HG02852 (cell line): ENCODE measurements at regions not wholly inside any gene's neighbourhood (a gene's known extent, or its start where the extent isn't known, plus 50 kb on each side); places are given as distances from the start of the nearest gene placed in this dataset.

Source experiments
- ATAC-seq: cut with Tn5 transposase; IDR thresholded peaks from one replicate; pipeline ENCODE4 v1.9.1; 2021; ENCODE audit warnings: mild to moderate bottlenecking, moderate library complexity; ENCODE audit not compliant: unreplicated experiment

GRCh38 chr4:126779436-126780166 lies 853.2 kb upstream of the INTU start:
- ATAC-seq = no peak

GRCh38 chr4:126783191-126783590 lies 849.6 kb upstream of the INTU start:
- ATAC-seq = no peak

GRCh38 chr4:126784966-126785580 lies 847.7 kb upstream of the INTU start:
- no peak for ATAC-seq

GRCh38 chr4:126790633-126791032 lies 842.1 kb upstream of the INTU start:
- no peak for ATAC-seq

- ATAC-seq = no peak
Measured at GRCh38 chr4:126794363-126794762, 838.4 kb upstream of the INTU start.

- no peak for ATAC-seq
Measured at GRCh38 chr4:126798214-126798613, 834.5 kb upstream of the INTU start.

- no peak for ATAC-seq
Measured at GRCh38 chr4:126799416-126799815, 833.3 kb upstream of the INTU start.

- ATAC-seq = no peak
Measured at GRCh38 chr4:126799971-126800574, 832.7 kb upstream of the INTU start.

- no peak for ATAC-seq
Measured at GRCh38 chr4:126800575-126801141, 832.1 kb upstream of the INTU start.

- ATAC-seq = no peak
Measured at GRCh38 chr4:126807132-126807531, 825.6 kb upstream of the INTU start.

- ATAC-seq = no peak
Measured at GRCh38 chr4:126812076-126812475, 820.7 kb upstream of the INTU start.

- no peak for ATAC-seq
Measured at GRCh38 chr4:126820631-126821030, 812.1 kb upstream of the INTU start.

- no peak for ATAC-seq
Measured at GRCh38 chr4:126821152-126821551, 811.6 kb upstream of the INTU start.

GRCh38 chr4:126825083-126825482 lies 807.7 kb upstream of the INTU start:
- no peak for ATAC-seq

- no peak for ATAC-seq
Measured at GRCh38 chr4:126827669-126828068, 805.1 kb upstream of the INTU start.

- ATAC-seq = no peak
Measured at GRCh38 chr4:126834854-126835253, 797.9 kb upstream of the INTU start.

- ATAC-seq = no peak
Measured at GRCh38 chr4:126838941-126839679, 793.6 kb upstream of the INTU start.

- ATAC-seq = no peak
Measured at GRCh38 chr4:126843492-126844067, 789.2 kb upstream of the INTU start.

GRCh38 chr4:126850286-126850685 lies 782.5 kb upstream of the INTU start:
- ATAC-seq = no peak

GRCh38 chr4:126851391-126851790 lies 781.4 kb upstream of the INTU start:
- ATAC-seq = no peak

- no peak for ATAC-seq
Measured at GRCh38 chr4:126853715-126854114, 779.0 kb upstream of the INTU start.
